GM19463 (cell line): ENCODE measurements at regions not wholly inside any gene's neighbourhood (a gene's known extent, or its start where the extent isn't known, plus 50 kb on each side); places are given as distances from the start of the nearest gene placed in this dataset.
A peak's percentile ranks its signal among the peaks of the same experiment; 100 is the strongest.

Experiments
- ATAC-seq: cut with Tn5 transposase; IDR thresholded peaks from one replicate; pipeline ENCODE4 v1.9.1; 2021; ENCODE audit warnings: mild to moderate bottlenecking, moderate library complexity; ENCODE audit not compliant: unreplicated experiment

DNA sequence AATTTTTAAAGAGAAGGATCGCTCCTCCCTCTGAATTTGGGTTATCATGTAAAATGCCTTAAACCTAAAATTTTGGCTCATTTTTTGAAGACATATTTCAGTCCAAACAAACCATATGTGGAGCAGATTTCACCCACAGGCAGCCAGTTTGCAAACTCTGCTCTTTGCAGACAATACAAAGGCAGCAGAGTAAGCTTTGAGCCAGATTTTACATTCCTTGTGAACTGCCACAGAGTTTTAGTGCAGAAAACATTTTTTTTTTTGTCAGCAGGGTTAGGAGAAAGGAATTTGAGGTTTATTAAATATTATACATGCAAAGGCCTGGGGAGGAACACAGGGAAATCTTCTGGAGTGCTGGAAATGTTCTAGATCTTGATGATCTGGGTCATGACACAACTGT lies 171.9 kb upstream of the FN1 start:
- ATAC-seq: no peak

DNA sequence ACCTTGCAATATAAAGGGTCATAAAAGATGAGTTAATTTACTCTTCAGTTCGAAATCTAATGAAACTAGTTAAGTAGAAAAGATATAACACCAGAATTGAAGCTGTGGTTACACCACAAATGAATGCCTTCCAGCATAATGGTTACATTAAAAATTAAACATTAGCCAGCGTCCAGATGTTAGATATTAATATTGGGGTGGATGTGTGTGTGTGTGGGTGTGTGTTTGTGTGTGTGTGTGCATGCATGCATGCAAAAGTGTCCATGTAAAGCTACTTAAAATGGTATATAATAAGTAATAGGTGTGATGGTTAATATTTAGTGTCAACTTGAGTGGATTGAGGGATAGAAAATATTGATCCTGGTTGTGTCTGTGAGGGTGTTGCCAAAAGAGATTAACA lies 170.4 kb upstream of the FN1 start:
- no peak for ATAC-seq

GRCh38 chr2:215605214-215605613 lies 169.3 kb upstream of the FN1 start:
- no peak for ATAC-seq

GRCh38 chr2:215604606-215605005 lies 168.7 kb upstream of the FN1 start:
- ATAC-seq: no peak

DNA sequence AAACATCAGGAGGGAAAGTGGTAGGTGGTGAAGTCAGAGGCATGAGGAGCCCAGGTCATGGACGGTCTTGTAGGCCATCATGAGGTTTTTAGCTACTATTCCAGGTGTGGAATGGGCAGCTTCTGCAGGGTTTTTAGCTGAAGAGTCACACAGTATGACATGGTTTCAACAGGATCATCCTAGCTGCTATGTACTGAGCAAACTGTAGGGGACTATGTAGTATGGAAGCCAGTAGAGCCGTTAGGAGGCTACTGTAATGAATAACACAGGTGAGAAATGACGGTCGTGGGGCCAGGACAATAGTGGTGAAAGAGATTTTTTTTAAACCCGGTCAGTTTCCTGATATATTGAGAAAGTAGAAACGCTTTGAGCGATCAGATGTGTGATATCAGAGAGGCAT lies 167.6 kb upstream of the FN1 start:
- no peak for ATAC-seq

GRCh38 chr2:215602997-215603396 lies 167.1 kb upstream of the FN1 start:
- ATAC-seq: no peak

GRCh38 chr2:215601990-215602721 lies 166.3 kb upstream of the FN1 start:
- ATAC-seq: no peak

DNA sequence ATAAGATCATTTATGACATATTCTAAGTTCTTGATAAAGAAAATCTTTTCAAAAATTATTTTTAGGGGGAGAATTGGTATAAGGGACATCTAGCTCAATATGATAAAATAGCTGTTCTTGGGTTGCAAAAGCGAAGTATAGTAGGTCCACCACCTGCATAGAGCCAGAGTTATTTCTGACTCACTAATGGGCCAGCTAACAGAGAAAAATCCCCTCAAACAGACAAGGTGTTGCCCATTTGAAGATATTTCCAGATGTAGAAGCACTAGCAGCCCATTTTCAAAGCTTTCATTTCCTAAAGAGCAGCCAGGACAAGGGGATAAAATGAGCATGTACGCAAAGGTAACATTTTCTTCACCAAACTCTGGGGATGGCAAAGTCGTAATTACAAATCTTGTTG lies 165.7 kb upstream of the FN1 start:
- ATAC-seq: no peak

DNA sequence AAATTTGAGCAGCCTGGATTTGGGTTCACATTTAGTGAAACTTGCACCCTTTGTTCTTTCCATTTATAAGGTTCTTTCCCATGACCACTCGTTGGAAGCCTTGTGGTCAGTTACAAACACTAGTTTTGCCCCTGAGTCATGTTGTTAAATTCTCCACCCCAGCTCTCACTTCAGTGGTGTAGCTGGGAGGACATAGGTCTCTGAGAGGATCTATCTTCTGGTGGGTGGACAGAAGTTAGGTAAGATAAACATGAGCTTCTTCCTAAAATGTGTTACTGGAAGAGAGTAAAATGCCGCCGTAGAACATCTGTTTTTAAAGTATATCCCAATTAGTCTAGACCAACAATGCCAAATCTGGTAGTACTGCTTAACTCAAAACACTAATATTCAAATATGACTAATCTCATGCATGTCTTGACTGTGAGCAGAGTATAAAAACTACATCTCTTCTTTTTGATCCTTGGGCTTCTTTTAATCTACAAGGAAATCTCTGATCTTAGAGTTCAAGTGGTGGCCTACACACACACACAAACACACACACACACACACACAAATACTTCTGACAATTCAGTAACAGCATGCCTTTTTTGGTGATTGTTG lies 162.6 kb upstream of the FN1 start:
- ATAC-seq: no peak

DNA sequence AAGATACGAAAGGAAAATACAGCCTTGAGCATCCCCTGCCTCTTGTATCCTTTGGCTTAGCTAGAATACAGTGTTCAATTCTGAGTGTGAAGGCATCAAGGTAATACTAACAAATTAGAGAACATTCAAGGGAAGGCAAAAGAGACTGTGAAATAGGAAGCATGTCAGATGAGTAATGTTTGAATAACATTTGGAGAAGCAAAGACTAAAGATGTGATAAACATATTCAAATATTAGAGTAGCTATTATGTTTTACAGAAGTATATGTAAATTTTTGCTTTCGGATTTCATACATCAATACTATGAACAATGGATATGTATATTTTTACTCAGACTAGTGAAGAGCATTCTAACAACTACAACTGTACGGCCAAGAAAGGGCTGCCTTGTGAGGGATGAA lies 161.7 kb upstream of the FN1 start:
- no peak for ATAC-seq

DNA sequence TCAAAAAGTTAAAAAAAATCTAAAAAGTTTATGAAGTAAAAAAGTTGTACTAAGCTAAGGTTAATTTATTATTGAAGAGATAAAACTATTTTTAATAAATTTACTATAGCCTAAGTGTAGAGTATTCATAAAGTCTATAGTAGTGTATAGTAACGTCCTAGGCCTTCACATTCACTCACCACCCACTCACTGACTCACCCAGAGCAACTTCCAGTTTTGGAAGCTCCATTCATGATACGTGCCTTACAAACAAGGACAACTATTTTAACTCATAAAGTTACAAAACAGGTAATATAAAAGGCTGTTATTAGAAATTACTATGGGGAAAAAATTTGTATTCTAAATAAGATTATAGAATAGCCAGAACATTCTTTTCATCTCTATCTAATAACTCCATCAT lies 158.9 kb upstream of the FN1 start:
- no peak for ATAC-seq

DNA sequence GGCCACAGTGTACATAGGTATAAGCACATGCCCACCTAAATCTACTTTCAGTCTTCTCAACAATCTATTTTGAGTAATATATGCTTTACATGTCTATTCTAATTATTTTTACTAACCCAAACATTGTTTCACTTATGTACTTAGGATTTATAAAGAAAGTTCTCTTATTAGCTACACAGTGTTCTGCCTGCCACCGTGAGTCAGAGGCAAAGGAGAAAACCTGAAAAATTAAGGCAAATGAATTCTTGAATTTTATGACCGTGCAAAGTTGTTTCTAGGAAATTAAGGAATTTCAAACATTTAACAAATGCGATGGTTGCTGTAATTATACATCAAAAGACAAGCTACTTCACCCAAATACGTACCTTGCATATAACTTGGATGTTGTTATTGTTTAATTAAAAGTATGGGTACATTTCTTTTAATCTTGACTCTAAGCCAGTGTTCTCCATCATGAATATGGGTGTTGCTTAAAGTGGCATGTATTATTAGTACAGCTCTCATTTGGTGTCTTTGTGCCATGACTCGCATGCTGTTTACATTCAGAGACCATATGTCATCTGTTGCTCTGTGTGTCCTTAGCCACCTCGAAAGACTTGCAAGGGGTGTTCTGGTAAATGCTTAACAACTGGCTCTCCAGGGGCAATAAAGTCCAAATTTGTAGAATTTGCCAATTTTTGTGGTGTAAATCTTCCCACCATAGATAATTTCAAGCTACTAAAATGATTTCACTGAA lies 154.3 kb upstream of the FN1 start:
- no peak for ATAC-seq

DNA sequence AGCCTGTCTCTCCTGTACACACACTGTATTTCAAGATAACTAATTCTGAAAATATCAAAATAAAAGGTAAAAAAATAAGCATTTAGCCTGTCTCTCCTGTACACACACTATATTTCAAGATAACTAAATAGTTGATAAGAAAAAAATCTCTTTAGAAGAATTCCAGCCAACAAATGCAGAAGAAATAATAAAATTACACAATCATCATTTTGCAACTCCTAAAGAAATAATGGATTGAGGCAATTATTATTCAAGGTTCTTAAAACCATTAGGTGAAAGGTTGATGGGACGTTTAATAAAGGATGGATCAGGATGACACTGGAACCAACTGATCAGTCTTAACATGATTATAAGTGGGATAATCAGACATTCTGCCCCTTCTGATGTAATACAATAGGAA lies 148.0 kb upstream of the FN1 start:
- no peak for ATAC-seq

- no peak for ATAC-seq
Observed at GRCh38 chr2:215579809-215580208, 143.9 kb upstream of the FN1 start.

DNA sequence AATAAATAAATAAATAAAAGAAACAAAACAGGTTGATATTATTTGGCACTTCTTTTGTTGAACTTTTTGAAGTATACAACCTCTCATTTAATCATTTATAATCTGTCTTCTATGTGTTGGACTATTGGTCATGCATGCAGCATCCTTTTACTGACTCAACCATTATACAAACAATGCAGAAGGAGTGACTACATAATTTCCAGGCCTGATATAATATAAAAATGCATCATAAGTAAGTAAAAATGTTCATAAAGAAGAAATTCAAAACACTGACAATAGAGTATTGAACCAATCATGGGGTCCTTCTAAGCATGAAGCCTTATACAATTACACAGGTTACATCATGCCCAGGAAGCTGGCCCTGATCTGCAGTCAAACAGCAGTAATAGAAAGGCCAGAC lies 141.5 kb upstream of the FN1 start:
- no peak for ATAC-seq

DNA sequence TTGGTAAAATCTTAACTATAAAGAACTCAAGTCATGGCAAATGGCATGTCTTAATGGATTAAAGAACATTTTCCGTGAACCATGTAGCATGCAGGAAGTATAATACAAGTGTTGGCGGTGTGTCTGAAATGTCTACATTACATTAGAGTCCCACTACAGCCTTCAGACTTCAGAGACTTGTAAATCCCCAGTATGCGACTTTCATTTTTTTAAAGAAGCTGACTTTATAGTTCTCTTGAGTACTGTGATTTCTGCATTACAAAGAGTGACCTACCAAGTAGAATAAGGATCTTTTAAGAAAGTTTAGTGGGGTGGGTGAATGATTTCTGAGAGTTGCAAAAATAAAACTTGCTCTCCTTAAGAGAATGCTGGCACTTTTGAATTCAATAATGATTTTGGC lies 140.7 kb upstream of the FN1 start:
- ATAC-seq: no peak

DNA sequence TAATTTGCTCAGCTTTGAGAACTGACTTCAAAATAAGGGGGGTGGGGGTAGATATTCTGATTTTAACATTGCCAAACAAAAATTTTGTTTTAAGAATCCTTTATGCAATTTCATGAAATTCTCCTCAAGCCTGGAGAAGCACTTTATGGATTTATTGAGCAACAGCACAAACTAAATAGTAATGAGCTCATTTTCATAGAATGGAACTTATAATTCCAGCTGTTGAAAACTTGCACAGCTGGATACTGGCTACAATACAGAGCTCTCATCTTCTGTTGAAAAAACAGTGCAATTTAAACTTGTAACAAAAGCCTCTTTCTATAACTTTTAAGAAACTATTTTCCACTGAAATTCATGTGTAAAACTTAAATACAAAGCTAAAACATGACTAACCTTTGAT lies 137.6 kb upstream of the FN1 start:
- ATAC-seq: no peak

DNA sequence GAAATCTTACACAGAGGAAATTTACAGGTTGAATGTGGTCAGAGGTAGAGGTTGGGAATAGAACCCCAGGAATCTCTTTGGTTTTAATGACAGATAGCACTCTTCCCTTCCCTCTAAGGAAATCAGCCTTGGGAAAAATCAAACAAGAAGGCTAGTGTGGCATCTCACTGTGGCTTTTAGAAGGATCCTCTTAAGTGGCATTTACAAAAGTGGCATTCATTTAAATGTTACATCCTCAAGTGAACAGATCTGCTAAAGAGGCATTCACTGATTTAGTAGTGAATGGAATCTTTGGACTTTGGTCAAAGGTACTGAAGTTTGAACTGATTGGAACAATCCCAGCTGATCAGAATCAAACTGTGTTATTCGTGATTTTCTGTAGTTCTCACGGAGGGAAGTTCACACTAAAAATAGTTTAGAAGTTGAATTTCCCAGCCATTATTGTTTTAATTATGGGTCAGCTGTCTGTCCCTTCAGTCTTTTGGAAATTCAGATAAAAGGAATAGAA lies 136.5 kb upstream of the FN1 start:
- no peak for ATAC-seq

GRCh38 chr2:215571689-215572088 lies 135.8 kb upstream of the FN1 start:
- ATAC-seq: no peak

- peak; percentile 65 for ATAC-seq
Observed at GRCh38 chr2:215567504-215567903, 131.6 kb upstream of the FN1 start.

DNA sequence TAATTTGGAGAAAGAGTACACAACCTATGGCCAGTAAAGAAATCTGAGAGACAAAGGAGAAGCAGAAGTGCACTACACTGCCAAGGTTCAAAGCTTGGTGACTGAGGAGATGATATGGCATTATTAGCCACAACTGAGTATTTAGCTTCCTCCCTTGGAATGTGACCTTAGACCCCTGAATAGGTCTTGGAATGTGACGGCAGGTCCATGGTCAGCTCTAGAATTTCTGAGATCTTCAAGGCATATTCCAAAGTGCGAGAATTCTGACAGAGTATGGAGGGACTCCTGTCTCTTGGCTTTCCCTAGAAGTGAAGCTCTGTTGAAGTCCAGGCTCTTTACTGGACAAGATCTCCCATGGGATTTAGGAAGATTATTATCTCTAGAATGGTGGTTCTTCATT lies 130.0 kb upstream of the FN1 start:
- no peak for ATAC-seq

- ATAC-seq: no peak
Observed at GRCh38 chr2:215557701-215558100, 121.8 kb upstream of the FN1 start.
